ENCODE measurements at regions not wholly inside any gene's neighbourhood (a gene's known extent, or its start where the extent isn't known, plus 50 kb on each side); places are given as distances from the start of the nearest gene placed in this dataset.

- no peak overlapping the region for H3K4me2 ChIP-seq (ENCODE audit: low read depth, low read length, poor library complexity, severe bottlenecking)
- H3K9me3 ChIP-seq (ENCODE audit: insufficient read depth, low read length), result 0 out of 2 replicates have a peak, but pooled peaks cover 5% of the 10 kb centered on the region
- H2AFZ ChIP-seq (ENCODE audit: low read depth, low read length, severe bottlenecking), result no peak overlapping the region
- no peaks in the 10 kb centered on the region for H3K27me3 ChIP-seq (ENCODE audit: low read length)
- no peaks in the 10 kb centered on the region for H3K79me2 ChIP-seq (ENCODE audit: insufficient read depth, low read length)
- H3K9me2 ChIP-seq (replicated peaks; ENCODE audit: insufficient read depth, low read length), result no peaks in the 10 kb centered on the region
- no peak overlapping the region for H3K4me3 ChIP-seq (ENCODE audit: insufficient read depth, low read length, poor library complexity, severe bottlenecking)
- no peak overlapping the region for H3K9ac ChIP-seq (ENCODE audit: low read length)
- TF ChIP-seq, protein P1, sequence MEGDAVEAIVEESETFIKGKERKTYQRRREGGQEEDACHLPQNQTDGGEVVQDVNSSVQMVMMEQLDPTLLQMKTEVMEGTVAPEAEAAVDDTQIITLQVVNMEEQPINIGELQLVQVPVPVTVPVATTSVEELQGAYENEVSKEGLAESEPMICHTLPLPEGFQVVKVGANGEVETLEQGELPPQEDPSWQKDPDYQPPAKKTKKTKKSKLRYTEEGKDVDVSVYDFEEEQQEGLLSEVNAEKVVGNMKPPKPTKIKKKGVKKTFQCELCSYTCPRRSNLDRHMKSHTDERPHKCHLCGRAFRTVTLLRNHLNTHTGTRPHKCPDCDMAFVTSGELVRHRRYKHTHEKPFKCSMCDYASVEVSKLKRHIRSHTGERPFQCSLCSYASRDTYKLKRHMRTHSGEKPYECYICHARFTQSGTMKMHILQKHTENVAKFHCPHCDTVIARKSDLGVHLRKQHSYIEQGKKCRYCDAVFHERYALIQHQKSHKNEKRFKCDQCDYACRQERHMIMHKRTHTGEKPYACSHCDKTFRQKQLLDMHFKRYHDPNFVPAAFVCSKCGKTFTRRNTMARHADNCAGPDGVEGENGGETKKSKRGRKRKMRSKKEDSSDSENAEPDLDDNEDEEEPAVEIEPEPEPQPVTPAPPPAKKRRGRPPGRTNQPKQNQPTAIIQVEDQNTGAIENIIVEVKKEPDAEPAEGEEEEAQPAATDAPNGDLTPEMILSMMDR (IDR thresholded peaks at IDR 0.05; ENCODE audit: insufficient read depth, low read length, poor library complexity, severe bottlenecking), result no peak
- no peak for TF ChIP-seq EZH2phosphoT487 (conservative IDR thresholded peaks at IDR 0.05; ENCODE audit: low read length)
- no peaks in the 10 kb centered on the region for H3F3A ChIP-seq (ENCODE audit: insufficient read depth)
- H3K27ac ChIP-seq (ENCODE audit: low read depth, low read length), result no peak overlapping the region
- H3K36me3 ChIP-seq (ENCODE audit: low read length), result no peaks in the 10 kb centered on the region
- no peaks in the 10 kb centered on the region for H4K20me1 ChIP-seq (ENCODE audit: low read depth, low read length)
Observed at GRCh38 chr15:47500842-47501241, 216.5 kb upstream of the SEMA6D start.

DNA sequence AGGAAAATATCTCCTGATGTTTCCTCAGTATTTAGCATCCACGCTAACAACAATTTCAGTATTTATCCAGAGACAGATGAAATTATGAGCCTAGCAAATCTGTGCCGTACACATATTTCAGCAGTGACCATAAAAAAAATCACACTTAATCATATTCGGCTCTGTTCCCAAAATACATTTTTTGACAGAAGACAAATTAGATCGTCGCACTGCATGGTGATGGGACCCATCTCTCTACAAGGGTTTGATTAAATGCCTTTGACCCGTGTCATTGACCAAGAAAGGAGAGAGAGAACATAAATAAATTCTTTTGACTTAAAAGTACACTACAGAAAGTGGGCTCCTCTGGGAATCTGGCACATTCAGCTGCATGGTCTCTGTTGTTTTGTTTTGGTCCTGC, 215.3 kb upstream of the SEMA6D start:
- Histone ChIP-seq H3K4me3 (ENCODE audit: insufficient read depth, low read length, poor library complexity, severe bottlenecking) (no peak overlapping the region), H3K4me2 (ENCODE audit: low read depth, low read length, poor library complexity, severe bottlenecking) (no peak overlapping the region), H3K9me2 (replicated peaks; ENCODE audit: insufficient read depth, low read length) (no peaks in the 10 kb centered on the region), H3K9me3 (ENCODE audit: insufficient read depth, low read length) (0 out of 2 replicates have a peak, but pooled peaks cover 5% of the 10 kb centered on the region), H2AFZ (ENCODE audit: low read depth, low read length, severe bottlenecking) (no peak overlapping the region), H3K9ac (ENCODE audit: low read length) (no peak overlapping the region), H3K79me2 (ENCODE audit: insufficient read depth, low read length) (no peaks in the 10 kb centered on the region), H3K36me3 (ENCODE audit: low read length) (no peaks in the 10 kb centered on the region), H3F3A (ENCODE audit: insufficient read depth) (no peaks in the 10 kb centered on the region), H3K27me3 (ENCODE audit: low read length) (no peaks in the 10 kb centered on the region), H4K20me1 (ENCODE audit: low read depth, low read length) (no peaks in the 10 kb centered on the region), H3K27ac (ENCODE audit: low read depth, low read length) (no peak overlapping the region)
- TF ChIP-seq, protein P1 (IDR thresholded peaks at IDR 0.05; ENCODE audit: insufficient read depth, low read length, poor library complexity, severe bottlenecking), result no peak
- no peak for TF ChIP-seq EZH2phosphoT487 (conservative IDR thresholded peaks at IDR 0.05; ENCODE audit: low read length)

- no peaks in the 10 kb centered on the region for H3K9me2 ChIP-seq (replicated peaks; ENCODE audit: insufficient read depth, low read length)
- TF ChIP-seq, protein P1 (IDR thresholded peaks at IDR 0.05; ENCODE audit: insufficient read depth, low read length, poor library complexity, severe bottlenecking), result no peak
- no peak for TF ChIP-seq EZH2phosphoT487 (conservative IDR thresholded peaks at IDR 0.05; ENCODE audit: low read length)
- H3K79me2 ChIP-seq (ENCODE audit: insufficient read depth, low read length), result no peaks in the 10 kb centered on the region
- H3K36me3 ChIP-seq (ENCODE audit: low read length), result no peaks in the 10 kb centered on the region
- H3K4me2 ChIP-seq (ENCODE audit: low read depth, low read length, poor library complexity, severe bottlenecking), result no peak overlapping the region
- H3K27me3 ChIP-seq (ENCODE audit: low read length), result no peaks in the 10 kb centered on the region
- H3F3A ChIP-seq (ENCODE audit: insufficient read depth), result no peaks in the 10 kb centered on the region
- H2AFZ ChIP-seq (ENCODE audit: low read depth, low read length, severe bottlenecking), result no peak overlapping the region
- H3K4me3 ChIP-seq (ENCODE audit: insufficient read depth, low read length, poor library complexity, severe bottlenecking), result no peak overlapping the region
- no peaks in the 10 kb centered on the region for H3K9me3 ChIP-seq (ENCODE audit: insufficient read depth, low read length)
- H4K20me1 ChIP-seq (ENCODE audit: low read depth, low read length), result no peaks in the 10 kb centered on the region
- no peak overlapping the region for H3K9ac ChIP-seq (ENCODE audit: low read length)
- H3K27ac ChIP-seq (ENCODE audit: low read depth, low read length), result no peak overlapping the region
Observed at GRCh38 chr15:47503876-47504275, 213.4 kb upstream of the SEMA6D start.

All from SU-DHL-6 (cell line).